ENCODE measurements at regions not wholly inside any gene's neighbourhood (a gene's known extent, or its start where the extent isn't known, plus 50 kb on each side); places are given as distances from the start of the nearest gene placed in this dataset.

GRCh38 chr3:106175276-106175675 lies 306.5 kb upstream of the CBLB start:
- no peak for DNase-seq (ENCODE audit: low spot score)

- peak; percentile 84 for DNase-seq (ENCODE audit: low spot score)
These were observed 307.9 kb upstream of the CBLB start for GRCh38 chr3:106176734-106177133.

DNA sequence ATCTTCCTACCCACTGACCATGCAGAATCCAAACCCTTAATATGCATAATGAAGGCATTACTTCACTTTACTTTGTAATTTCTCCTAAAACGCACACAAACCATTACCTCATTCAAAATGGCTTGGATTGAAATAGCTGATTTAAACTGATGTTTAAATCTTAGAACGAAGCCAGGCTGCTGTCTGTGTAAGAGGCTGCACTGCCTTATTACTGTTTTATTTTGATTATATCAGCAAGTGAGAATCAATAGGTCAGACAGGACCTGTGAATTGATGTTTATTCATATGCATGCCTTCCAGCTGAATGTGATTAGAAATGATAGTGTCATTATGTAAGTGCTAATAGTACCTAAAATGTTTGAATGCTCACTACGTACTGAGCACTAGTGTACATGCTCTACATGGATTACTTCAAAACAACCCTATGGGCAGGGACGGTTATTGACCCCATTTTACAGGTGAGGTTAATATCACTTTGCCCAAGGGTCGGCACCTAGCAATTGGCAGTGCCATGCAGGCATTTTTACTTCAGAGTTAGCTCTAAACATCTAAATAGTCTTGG lies 314.2 kb upstream of the CBLB start:
- DNase-seq (ENCODE audit: low spot score): no peak

GRCh38 chr3:106183762-106184391 lies 315.1 kb upstream of the CBLB start:
- DNase-seq (ENCODE audit: low spot score): peak; percentile 35

GRCh38 chr3:106184540-106185457 lies 316.0 kb upstream of the CBLB start:
- DNase-seq (ENCODE audit: low spot score): peak; percentile 27

DNA sequence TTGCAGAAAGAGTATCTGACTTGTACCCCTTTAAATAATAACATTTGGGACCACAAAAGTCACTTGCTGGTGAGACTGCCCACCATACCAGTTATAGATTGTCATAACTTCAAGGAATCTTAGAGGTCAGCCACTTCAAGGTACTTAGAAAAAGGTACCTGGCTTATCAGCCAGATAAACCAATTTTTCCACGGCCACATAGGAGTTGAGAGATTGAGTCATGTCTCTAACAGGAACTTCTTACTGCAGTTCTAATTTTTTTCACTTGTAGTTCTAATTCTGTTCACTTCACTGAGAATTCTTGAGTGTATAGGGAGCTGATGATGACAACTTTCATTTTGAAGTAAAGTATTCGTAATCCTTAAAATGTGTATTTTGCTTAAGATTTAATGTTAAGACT lies 317.1 kb upstream of the CBLB start:
- peak; percentile 48 for DNase-seq (ENCODE audit: low spot score)

- DNase-seq (ENCODE audit: low spot score): no peak
These were observed 321.5 kb upstream of the CBLB start for GRCh38 chr3:106190296-106190695.

- no peak for DNase-seq (ENCODE audit: low spot score)
These were observed 322.4 kb upstream of the CBLB start for GRCh38 chr3:106191211-106191610.

DNA sequence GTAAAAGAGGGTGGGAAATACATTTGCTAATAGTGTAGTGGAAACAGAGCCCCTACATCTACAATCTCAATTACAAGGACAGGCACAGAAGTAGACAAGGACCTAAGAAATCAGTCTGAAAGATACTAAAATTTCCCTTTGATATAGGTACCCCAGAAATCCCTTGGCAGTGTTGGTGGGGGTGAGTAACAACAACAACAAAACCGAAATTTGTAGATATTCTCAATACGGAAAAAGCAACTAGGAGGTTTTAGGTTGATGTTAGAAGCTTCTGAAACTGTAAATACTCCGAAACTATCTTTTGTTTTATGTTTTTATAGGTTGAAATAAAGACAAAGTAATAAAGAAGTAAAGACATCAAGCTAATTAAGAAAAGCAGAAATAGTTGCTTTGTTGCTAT lies 323.1 kb upstream of the CBLB start:
- no peak for DNase-seq (ENCODE audit: low spot score)

GRCh38 chr3:106193876-106194275 lies 325.1 kb upstream of the CBLB start:
- DNase-seq (ENCODE audit: low spot score): no peak

GRCh38 chr3:106194726-106195125 lies 325.9 kb upstream of the CBLB start:
- DNase-seq (ENCODE audit: low spot score): no peak

DNA sequence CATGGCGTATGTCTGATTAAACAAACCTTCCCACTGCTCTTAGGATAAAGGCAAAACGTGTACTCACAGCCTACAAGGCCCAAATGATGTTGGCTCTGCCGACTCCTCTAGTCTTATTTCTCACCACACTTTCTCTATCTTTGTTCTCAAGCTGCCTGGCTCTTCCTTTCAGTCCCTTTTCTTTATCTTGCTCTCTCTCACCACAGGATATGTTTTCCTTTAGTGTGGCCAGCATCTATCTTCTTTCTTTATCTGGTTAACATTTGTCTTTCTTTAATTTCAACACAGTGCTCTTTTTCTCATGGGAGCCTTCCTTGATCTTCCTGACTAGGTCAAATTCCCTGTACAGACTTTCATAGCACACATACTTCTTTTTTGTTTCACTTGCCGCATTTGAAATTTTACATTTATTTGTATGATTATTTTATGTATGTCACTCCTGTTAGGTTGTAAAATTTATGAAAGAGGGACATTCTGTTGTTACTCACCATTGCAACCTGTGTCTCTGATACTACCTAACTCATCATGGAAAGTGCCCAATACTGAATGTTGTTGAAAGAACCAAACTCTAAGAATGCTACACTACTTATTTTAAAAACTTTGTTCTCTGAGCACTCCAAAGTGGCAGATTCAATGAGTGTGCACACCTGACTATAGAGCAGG lies 328.9 kb upstream of the CBLB start:
- DNase-seq (ENCODE audit: low spot score): no peak

- DNase-seq (ENCODE audit: low spot score): no peak
These were observed 335.5 kb upstream of the CBLB start for GRCh38 chr3:106204160-106204868.

DNA sequence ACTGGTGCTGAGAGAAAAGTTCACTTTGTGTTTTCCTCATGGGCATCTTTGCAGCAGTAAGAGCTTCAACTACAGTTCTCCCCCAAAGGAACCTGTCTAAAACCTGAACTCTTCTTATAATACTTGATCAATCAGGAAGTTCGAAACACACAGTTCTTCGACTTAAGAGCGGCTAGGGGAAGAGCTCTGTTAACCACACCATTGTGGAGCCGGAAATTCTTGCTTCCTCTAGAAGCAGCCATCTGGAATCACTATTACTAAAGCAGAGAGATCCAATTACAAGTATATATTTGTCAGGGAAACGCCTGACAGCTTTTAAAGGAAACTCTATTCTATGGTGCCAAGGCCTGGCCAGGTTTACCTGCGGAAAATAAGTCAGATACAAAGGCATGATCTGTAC lies 337.3 kb upstream of the CBLB start:
- peak; percentile 30 for DNase-seq (ENCODE audit: low spot score)

DNA sequence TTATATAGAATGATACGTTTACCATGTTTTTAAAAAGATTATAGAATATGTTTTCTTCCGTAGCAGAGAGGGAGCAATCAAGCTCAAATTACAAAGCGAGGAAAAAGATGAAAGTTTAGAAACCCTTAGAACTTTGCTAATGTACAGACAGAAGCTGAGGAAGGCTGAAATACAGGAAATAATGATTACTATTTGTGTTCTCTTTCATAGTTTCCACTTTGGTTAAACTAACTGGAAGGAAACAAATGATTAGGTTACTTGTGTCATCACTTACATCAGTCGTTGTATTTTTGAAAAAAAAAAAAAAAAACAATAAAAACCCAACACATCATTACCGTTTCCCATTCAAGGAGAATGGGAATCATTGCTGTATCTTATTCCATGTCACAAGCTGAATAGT lies 337.8 kb upstream of the CBLB start:
- no peak for DNase-seq (ENCODE audit: low spot score)

GRCh38 chr3:106208251-106208650 lies 339.4 kb upstream of the CBLB start:
- no peak for DNase-seq (ENCODE audit: low spot score)

DNA sequence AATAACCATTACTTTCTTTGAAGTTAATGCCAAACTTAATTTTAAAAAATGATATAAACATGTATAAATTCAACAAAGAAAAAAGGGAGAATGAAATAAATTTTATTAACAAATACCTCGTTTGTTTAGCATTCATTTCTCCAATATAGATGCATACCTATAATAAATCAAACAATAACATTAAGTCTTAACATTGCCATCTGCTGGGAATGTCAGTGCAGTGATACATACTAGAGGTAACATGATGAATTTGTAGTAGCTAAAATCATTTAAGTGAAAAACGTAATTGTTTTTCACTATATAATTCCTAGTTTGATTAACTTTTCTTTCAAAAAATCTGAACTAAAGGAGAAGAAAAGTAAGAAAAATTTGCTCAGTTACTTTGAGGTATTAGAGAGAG lies 340.2 kb upstream of the CBLB start:
- DNase-seq (ENCODE audit: low spot score): peak; percentile 33

- no peak for DNase-seq (ENCODE audit: low spot score)
These were observed 340.7 kb upstream of the CBLB start for GRCh38 chr3:106209482-106209881.

GRCh38 chr3:106210923-106211322 lies 342.1 kb upstream of the CBLB start:
- DNase-seq (ENCODE audit: low spot score): no peak

- DNase-seq (ENCODE audit: low spot score): peak; percentile 6
These were observed 343.9 kb upstream of the CBLB start for GRCh38 chr3:106212665-106213222.

- DNase-seq (ENCODE audit: low spot score): no peak
These were observed 345.1 kb upstream of the CBLB start for GRCh38 chr3:106213954-106214353.

- no peak for DNase-seq (ENCODE audit: low spot score)
These were observed 345.8 kb upstream of the CBLB start for GRCh38 chr3:106214641-106215040.

Measured in CD4-positive, alpha-beta T cell treated with Interleukin-15 for 4 hours (primary cell).